Mesenteric fat pad (tissue), 1 donor: ENCODE measurements at regions not wholly inside any gene's neighbourhood (a gene's known extent, or its start where the extent isn't known, plus 50 kb on each side); places are given as distances from the start of the nearest gene placed in this dataset.

Experiments used
- DNase-seq: peaks from one replicate; pipeline ENCODE4 v3.0.0-alpha.2; 2020; ENCODE audit warnings: low spot score
- donor health status: DM: yes; HTN: yes; CAD: no.

DNA sequence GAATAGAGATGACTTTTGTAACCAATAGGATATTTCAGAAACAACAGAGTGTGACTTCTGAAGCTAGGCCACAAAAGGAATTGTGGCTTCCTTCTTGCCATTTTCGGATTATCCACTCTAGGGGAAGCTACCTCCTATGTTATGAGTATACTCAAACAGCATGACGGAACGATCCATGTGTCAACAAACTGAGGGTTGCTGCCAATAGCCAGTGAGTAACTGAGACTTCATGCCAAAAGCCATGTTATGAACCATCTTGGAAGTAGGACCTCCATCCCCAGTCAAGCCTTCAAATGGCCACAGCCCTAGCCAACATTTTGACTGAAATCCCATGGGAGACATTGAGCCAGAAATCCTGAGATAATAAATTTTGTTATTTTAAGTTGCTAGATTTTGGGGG lies 69.0 kb upstream of the IL6 start:
- DNase-seq, result no peak

- DNase-seq, result no peak
Observed at GRCh38 chr7:22657479-22657878, 69.5 kb upstream of the IL6 start.

DNA sequence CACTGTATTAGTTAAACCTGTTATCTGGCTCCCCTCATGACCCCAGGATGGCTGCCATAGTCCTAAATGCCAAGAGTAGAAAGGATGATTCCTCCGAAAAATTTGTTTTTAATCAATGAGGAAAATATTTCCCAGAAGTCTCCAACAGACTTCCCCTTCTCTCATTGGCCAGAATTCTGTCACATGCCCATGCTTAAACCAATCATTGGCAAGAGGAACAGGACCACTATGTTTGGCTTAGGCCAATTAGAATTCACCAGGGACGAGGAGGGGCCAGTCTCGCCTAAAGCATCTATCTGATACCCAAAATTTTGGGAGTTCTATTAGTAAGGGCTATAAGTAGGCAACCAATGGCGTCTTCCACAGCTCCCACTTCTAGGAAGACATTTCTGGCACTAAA lies 71.2 kb upstream of the IL6 start:
- DNase-seq, result no peak

GRCh38 chr7:22654831-22655230 lies 72.2 kb upstream of the IL6 start:
- DNase-seq, result no peak

DNA sequence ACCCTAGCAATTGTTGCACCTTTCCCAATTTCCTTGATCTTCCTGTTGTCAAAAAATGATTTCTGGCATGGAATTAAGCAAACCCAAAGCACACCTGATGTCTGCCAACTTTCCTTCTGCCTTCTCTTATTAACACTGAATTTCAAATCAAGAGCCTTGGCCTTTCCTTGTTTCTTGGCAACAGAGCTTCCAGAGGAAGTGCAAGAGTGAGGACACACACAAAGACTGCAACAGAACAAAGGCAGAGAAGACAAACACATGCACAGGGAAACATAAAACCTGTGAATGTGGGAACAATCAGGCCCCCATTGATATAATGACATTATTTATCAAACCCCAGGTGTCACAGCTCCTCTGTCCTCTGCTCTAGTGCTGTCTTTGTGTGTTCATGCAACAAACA lies 73.0 kb upstream of the IL6 start:
- DNase-seq, result no peak

- DNase-seq, result no peak
Observed at GRCh38 chr7:22651534-22652243, 75.3 kb upstream of the IL6 start.

- no peak for DNase-seq
Observed at GRCh38 chr7:22651036-22651435, 76.0 kb upstream of the IL6 start.

GRCh38 chr7:22649686-22650085 lies 77.3 kb upstream of the IL6 start:
- no peak for DNase-seq

- DNase-seq, result no peak
Observed at GRCh38 chr7:22647451-22648257, 79.3 kb upstream of the IL6 start.

DNA sequence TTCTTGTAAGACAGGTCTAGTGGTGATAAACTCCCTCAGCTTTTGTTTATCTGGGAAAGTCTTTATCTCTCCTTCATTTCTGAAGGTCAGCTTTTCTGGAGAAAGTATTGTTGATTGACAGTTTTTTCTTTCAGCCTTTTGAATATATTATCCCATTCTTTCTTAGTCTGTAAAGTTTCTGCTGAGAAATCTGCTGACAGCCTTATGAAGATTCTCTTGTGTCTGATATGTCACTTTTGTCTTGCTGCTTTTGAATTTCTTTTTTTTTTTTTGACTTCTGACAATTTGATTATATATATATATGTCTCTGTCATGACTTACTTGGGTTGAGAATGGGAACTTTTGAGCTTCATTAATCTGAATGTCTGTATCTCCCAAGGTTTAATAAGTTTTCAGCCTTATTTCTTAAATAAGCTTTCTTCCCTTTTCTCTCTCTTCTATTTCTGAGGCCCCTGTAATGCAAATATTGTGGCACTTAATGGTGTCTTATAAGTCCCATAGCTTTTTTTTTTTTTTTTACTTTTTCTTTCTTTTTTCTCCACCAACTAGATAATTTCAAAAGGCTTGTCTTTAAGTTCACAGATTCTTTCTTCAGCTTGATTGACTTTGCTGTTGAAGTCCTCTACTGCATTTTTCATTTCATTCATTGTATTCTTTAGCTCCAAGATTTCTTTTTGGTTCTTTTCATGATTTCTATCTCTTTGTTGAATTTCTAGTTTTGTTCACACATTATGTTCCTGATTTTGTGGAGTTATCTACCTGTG lies 81.4 kb upstream of the IL6 start:
- no peak for DNase-seq

GRCh38 chr7:22642454-22642853 lies 84.5 kb upstream of the IL6 start:
- DNase-seq, result no peak

DNA sequence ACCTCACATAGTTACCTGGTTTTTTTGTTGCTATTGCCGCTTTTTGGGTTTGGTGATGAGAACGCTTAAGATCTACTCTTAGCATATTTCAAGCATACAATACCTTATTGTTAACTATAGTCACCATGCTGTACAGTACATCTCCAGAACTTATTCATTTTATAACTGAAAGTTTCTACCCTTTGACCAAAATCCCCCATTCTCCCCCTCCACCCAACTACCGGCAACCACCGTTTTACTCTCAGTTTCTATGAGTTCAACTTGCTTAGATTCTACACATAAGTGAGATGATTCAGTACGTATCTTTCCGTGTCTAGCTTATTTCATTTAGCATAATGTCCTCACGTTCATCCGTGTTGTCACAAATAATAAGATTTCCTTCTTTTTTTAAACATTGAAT lies 86.7 kb upstream of the IL6 start:
- DNase-seq, result no peak

DNA sequence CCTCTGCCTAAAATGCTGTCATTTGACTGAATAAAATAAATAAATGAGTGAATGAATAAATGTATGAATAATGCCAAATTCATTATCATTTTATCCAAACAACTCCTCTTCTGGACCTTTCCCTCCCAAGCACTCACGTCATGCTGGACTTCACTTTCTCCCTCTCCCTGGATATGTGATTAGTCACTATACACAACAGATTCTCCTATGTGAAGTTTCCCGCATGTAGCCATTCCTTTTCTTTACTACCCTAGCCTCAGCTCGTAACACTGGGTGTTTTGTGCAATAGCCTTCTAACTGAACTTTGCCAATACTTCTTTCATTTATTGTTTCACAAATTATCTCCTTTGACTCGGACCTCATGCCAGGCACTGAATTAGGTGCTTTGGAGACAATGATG lies 87.6 kb upstream of the IL6 start:
- DNase-seq, result no peak

GRCh38 chr7:22635349-22635748 lies 91.7 kb upstream of the IL6 start:
- no peak for DNase-seq

DNA sequence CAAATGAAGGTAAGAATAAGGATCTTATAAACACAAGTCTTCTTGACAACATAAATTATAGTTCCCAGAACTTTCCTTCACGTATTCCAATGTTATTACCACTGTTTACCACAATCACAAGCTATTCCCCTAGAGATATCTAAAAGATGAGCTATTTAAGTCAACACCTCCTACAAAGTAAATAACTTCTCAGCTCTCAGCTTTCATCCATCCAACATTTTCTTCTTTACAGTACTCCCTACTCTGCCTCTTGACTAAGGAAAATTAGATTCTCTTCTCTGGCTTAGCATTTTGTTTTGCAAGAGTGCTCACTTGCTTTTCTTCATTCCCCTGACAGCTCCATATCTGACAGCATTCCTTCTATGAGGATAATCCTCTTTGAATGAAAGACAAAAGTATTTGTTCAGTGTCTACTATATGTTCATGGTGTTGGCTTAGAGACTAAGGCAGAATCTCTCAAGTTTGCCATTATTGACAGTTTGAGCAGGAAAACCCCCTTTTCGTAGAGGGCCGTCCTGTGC lies 93.0 kb upstream of the IL6 start:
- no peak for DNase-seq

DNA sequence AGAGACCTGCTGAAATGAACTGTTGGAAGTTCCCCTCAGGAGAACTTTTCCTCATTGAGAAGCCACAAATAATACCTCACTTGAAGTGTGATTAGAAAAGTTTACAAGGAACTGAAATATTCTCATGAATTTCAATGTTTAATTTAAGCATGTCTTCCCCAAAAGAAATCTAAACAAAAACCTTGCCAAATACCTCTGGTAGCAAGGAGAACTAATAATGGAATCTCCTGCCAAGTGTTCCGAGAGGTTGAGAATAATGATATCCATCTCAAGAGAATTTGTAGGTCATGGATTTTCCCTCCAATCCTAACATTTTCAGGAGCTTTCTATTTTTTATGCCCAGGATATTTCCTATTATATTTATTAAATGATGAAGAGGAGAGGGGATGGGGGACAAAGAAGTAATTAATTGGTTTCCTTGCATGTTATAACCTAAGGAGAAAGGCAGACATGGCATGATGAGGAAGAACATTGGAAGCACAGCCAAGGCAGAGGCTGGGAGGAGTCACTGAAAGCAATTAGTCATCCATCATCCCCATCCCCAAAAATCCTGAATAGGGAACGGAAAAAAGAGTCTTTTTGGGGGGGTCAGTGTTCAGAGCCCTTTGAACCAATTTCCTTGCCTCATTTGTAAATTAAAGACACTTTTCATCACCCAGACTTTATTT lies 93.6 kb upstream of the IL6 start:
- no peak for DNase-seq

DNA sequence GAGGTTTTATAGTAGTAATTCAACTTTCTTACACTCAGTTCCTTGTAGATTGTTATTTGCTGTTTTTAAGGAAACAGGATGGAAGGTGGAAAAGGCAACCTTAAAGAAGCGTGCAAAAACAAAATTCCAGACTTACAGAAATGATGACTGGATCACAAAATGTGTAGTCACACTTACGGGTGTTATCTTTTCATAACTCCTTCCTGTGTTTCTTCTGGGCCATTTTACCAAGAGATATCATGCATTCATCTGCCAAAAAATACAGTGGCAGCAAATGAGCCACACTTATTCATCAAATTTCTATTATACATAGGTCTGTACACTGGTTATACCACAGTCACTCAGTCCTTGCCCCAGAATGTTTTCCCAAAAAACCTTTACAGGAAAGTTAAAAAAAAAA lies 94.3 kb upstream of the IL6 start:
- no peak for DNase-seq

GRCh38 chr7:22631730-22632129 lies 95.3 kb upstream of the IL6 start:
- DNase-seq, result no peak

DNA sequence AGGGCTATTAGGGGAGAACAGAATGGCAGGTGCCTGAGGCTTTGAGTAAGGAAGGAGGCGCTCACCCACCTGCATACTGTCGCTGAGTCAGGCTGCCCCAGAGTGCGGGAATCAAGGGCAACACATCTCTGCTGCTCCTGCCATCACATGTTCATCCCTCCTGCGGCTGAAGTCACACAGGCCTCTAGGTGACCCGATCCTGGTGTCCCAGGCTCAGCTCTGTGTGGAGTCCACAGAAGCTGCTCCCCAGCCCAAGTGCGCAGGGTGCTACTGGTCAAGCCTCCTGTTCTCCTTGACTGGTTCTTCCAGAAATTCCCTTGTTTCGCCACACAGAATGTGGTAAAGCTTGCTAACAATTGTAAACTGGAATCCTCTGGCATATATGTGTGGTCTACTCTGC lies 96.9 kb upstream of the IL6 start:
- DNase-seq, result no peak

DNA sequence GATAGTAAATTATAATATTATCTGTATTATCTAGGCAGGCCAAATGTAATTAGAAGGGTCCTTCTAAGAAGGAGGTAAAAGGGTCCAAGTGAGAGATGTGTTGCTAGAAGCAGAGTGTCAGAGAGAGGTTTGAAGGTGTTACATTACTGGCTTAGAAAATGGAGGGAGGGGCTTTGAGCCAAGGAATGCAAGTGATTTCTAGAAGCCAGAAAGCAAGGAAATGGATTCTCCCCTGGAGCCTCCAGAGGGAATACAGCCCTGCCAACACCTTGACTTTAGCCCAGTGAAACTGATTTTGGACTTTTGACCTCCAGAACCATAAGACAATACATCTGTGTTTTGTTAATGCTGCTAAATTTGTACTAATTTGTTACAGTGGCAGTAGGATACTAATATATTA lies 97.9 kb upstream of the IL6 start:
- no peak for DNase-seq

DNA sequence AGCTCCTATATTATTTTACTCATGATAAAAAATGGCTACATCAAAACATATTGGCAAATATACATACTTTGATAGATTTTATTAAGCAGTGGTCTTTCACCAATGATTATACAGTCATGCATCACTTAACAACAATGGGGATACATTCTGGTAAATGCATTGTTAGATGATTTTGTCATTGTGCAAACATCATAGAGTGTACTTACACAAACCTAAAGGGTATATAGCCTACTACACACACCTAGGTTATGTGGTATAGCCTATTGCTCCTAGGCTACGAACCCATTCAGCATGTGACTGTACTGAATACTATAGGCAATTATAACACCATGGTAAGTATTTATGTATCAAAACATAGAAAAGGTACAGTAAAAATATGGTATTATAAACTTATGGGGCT lies 98.9 kb upstream of the IL6 start:
- no peak for DNase-seq

GRCh38 chr7:22627136-22627535 lies 99.9 kb upstream of the IL6 start:
- DNase-seq, result no peak
